Keratinocyte (primary cell): ENCODE measurements at regions not wholly inside any gene's neighbourhood (a gene's known extent, or its start where the extent isn't known, plus 50 kb on each side); places are given as distances from the start of the nearest gene placed in this dataset.

Source experiments
- CTCF ChIP-seq, 3 experiments: IDR thresholded peaks in 1 of 3; conservative IDR thresholded peaks in 1 of 3; optimal IDR thresholded peaks in 1 of 3; 2 replicates in 2 of 3; 3 replicates in 1 of 3; pipeline versions ENCODE3 to v1.5.1; 2011; ENCODE audit warnings: low read length in 3 of 3, mild to moderate bottlenecking in 3 of 3, moderate library complexity in 2 of 3, control low read depth in 1 of 3, inconsistent platforms in 1 of 3; ENCODE audit not compliant: insufficient read depth in 2 of 3; ENCODE audit errors: extremely low read depth in 1 of 3
- EZH2 ChIP-seq: IDR thresholded peaks from one replicate; pipeline ENCODE4 v1.6.1; 2012; ENCODE audit warnings: inconsistent platforms, mild to moderate bottlenecking, low read length, moderate library complexity

DNA sequence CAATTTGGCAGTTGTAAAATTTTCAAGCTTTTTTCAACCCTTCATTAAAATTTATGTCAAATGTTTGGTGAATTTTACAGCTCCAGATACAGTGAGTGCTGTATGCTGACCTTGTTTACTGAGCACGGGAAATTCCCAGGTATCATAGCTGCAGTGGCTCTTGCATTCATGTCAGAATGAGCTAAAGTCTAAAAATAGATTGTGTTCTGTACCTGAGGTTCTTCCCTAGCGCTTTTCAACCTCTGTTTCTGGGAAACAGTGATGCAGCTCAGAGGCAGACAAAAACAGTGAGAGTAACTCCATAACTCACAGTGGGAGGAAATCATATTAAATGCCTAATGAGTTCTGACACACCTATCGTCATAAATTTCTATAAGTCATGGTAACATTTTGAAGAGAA lies 393.8 kb upstream of the GNPDA2 start:
- TF ChIP-seq CTCF (optimal IDR thresholded peaks at IDR 0.05 in 1 of 3, IDR thresholded peaks at IDR 0.05 in 1 of 3, conservative IDR thresholded peaks at IDR 0.05 in 1 of 3; ENCODE audit: extremely low read depth in 1 of 3, insufficient read depth in 2 of 3, low read length in 3 of 3) (no peak), EZH2 (no peak)
